ENCODE measurements at regions not wholly inside any gene's neighbourhood (a gene's known extent, or its start where the extent isn't known, plus 50 kb on each side); places are given as distances from the start of the nearest gene placed in this dataset.
"Not testable (repeated sequence)": the region's sequence is repeated elsewhere in the genome, so short reads cannot be mapped to it uniquely, and the experiment has no call there.

GRCh38 chr6:112931832-112932231, 584.7 kb downstream of the RFPL4B start:
- peak; percentile 18 for DNase-seq (ENCODE audit: low spot score)

DNA sequence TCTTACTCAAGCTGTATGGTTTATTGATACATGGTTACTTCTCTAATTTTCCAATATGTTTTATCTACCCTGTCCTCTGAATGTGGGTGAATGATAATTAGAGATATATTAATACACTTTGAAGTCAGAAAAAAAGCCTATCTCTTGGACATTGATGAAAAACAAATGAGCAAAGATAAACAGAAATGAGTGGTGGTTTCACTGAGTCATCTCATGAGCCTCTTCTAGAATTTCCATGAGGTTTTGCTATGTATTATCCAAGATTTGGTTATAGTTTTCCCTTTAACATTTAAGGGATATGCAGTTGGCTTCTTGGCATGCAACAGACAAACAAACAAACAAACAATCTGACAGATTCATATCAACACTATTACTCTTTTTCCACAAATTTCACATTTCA, 586.8 kb downstream of the RFPL4B start:
- DNase-seq (ENCODE audit: low spot score): no peak

DNA sequence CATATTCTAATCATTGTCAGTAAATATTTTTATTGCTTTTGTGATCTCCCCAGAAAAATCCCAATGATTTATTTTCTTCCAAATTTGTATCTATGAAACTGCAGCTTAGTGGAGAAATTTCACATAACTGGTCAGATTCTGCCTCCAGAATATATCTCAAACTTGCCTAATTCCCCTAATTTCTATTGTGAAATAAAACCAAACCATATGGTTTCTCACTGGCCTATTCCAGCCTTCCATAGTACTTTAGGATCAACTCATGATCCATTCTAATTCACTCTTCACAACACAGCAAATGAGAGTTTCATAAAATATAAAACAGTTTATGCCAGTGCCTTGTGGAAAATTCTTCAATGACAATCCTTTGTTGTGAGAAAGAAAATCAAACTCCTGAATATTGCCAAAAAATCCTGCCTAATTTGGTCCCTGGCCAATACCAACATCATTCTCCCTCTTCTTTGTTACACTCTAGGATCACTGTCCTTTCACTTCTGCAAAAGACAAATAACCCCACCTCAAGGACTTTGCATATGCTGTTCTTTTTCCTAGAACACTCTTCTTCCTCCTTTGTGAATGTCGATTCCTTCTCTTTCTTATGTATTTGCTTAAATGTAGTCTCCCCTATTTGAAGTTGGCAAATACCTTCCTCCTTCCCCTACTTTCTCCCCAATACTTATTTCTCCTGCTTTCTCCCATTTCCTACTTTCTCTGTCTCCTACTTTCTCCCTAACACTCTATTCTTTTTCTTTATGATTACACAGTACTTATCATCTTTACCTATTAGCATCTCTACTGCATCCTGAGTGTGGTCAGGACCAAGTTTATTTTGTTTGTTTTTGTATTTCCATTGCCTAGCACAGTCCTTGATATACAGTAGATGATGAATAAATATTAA, 587.5 kb downstream of the RFPL4B start:
- DNase-seq (ENCODE audit: low spot score): no peak

DNA sequence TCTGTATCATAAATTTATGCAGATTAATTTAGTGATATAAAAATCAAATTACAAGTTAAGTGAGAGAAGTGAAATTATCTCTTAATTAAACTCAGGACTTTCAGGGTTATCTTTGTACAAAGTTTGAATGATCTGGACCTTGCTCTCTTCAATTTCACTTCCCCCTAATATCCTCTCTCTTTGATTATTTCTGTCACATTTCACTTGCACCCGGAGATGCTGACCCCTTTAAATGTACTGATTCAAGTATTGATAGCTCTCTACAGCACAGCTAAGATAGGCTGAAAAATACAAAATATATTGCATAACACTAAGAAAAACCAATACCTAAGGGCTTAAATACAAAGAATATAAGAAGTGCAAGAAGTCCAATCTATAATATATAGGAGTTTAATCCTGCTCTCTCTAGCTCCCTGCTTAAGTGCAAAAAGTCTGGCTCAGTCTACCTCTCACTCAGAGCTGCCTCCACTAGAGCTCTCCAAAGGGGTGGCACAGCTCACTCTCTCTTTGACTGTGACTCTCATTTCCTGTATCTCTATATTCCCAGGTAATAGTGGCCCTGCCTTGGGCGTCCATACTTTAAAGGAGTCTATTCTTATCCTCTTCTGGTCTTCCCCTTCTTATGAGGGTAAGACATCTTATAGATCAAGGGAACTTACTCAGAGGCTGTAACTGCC, 588.4 kb downstream of the RFPL4B start:
- no peak for DNase-seq (ENCODE audit: low spot score)

DNA sequence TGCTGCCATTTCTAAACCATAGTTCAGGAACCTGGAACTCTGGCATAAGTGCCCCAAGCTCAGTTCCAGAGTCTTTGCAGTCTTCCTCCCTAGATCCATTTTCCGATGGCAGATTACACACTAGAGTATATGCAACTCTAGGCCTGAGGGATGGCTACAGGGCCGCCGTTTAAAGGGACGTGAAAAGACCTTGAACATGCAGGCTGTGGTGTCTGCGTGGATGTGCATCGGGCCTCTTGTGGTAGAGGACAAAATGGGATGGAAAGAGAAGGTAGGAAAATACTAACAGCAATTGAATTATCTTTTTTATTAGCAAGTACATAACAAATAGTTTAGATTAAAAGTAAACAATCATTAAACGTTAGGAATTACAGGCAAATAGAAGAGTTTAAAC, 588.9 kb downstream of the RFPL4B start:
- no peak for DNase-seq (ENCODE audit: low spot score)

- DNase-seq (ENCODE audit: low spot score): peak; percentile 53
Measured at GRCh38 chr6:112936504-112936903, 589.4 kb downstream of the RFPL4B start.

DNA sequence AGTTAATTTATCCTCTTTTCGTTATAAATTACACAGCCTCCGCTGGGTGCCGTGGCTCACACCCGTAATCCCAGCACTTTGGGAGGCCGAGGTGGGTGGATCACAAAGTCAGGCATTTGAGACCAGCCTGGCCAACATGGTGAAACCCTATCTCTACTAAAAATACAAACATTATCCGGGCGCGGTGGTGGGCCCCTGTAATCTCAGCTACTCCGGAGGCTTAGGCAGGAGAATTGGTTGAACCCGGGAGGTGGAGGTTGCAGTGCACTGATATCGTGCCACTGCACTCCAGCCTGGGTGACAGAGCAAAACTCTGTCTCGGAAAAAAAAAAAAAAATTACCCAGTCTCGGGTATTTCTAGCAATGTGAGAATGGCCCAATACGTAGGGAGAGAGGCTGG, 590.6 kb downstream of the RFPL4B start:
- not testable (repeated sequence) for DNase-seq (ENCODE audit: low spot score)

DNA sequence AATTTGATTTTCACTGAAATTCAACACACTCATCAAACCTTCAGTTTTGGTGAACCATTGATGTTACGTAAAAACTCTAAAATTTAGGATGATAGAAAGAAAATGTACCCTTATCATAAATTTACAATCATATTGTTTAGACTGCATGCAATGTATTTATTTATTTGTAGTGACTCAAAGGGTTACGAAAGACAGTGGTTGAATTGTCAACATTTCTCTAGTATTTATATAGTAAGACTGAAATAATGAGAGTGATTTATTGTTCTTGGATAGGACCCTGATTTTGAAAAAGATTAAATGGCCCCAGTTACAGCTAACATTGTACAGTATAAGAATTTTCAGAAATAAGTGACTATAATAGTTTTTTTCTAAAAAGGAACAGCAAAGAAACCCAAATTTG, 591.5 kb downstream of the RFPL4B start:
- no peak for DNase-seq (ENCODE audit: low spot score)

GRCh38 chr6:112939563-112939962, 592.4 kb downstream of the RFPL4B start:
- DNase-seq (ENCODE audit: low spot score): no peak

DNA sequence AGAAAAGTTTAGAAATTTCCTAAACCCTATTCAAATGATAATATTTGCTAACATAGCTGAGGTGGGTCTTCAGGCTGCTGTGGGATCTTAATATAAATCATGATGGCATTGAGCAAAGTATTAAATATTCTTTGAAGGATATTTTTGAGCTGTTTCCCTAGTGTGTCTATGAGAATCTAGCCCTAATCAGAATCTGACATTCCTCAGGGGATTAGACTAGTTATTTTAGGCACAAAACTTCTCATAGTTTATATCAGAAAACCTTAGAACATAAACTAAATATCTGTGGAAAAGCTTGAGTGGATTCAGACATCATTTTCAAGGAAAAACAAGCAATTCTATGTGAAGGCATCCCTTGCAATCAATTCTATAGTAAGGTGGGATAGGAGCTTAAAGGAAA, 594.5 kb downstream of the RFPL4B start:
- DNase-seq (ENCODE audit: low spot score): peak; percentile 49

DNA sequence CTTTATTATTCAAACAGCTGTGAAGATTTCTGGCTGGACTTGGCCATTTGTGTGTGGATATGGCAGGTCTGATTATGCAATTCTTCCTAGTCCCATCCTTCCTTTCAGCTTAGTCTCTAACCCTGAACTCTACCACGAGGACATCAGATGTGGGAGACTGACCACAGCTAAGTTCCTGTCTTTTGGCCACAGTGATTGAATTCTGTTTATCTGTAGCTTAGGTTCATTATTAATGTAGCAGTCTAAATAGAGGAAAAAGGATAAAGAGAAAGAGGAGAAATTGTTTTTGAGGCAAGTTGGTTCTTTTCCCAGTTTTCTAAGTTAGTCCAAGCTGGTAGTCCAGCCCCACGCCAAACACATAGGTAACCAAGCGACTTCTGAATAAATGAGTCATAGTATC, 598.9 kb downstream of the RFPL4B start:
- no peak for DNase-seq (ENCODE audit: low spot score)

- DNase-seq (ENCODE audit: low spot score): no peak
Measured at GRCh38 chr6:112947507-112947906, 600.4 kb downstream of the RFPL4B start.

GRCh38 chr6:112951829-112952228, 604.7 kb downstream of the RFPL4B start:
- no peak for DNase-seq (ENCODE audit: low spot score)

DNA sequence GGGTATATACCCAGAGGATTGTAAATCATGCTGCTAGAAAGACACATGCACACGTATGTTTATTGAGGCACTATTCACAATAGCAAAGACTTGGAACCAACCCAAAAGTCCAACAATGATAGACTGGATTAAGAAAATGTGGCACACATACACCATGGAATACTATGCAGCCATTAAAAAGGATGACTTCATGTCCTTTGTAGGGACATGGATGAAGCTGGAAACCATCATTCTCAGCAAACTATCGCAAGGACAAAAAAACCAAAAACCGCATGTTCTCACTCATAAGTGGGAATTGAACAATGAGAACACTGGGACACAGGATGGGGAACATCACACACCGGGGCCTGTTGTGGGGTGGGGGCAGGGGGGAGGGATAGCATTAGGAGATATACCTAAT, 608.6 kb downstream of the RFPL4B start:
- DNase-seq (ENCODE audit: low spot score): not testable (repeated sequence)

GRCh38 chr6:112956696-112957535, 609.8 kb downstream of the RFPL4B start:
- DNase-seq (ENCODE audit: low spot score): peak; percentile 96

GRCh38 chr6:112957536-112957916, 610.4 kb downstream of the RFPL4B start:
- peak; percentile 33 for DNase-seq (ENCODE audit: low spot score)

DNA sequence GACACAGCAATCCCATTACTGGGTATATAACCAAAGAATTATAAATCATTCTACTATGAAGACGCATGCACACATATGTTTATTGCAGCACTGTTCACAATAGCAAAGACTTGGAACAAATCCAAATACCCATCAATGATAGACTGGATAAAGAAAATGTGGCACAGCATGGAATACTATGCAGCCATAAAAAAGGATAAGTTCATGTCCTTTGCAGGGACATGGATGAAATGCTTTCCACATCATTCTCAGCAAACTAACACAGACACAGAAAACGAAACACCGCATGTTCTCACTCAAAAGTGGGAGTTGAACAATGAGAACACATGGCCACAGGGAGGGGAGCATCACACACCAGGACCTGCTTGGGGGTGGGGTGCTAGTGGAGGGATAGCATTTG, 613.0 kb downstream of the RFPL4B start:
- DNase-seq (ENCODE audit: low spot score): not testable (repeated sequence)

- no peak for DNase-seq (ENCODE audit: low spot score)
Measured at GRCh38 chr6:112967974-112968373, 620.8 kb downstream of the RFPL4B start.

- DNase-seq (ENCODE audit: low spot score): no peak
Measured at GRCh38 chr6:112971651-112972050, 624.5 kb downstream of the RFPL4B start.

GRCh38 chr6:112974931-112975330, 627.8 kb downstream of the RFPL4B start:
- DNase-seq (ENCODE audit: low spot score): not testable (repeated sequence)

DNA sequence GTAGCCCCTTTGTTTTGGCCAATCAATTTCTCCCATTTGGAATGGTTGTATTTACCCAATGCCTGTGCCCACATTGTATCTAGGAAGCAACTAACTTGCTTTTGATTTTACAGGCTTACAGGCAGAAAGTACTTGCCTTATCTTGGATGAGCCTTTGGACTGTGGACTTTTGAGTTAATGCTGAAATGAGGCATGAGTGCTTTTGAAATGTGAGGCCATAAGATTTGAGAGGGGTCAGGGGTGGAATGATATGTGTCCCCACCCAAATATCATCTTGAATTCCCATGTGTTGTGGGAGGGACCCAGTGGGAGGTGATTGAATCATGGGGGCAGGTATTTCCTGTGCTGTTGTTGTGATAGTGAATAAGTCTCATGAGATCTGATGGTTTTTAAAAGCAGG, 629.4 kb downstream of the RFPL4B start:
- DNase-seq (ENCODE audit: low spot score): not testable (repeated sequence)

GRCh38 chr6:112979830-112980229, 632.7 kb downstream of the RFPL4B start:
- peak; percentile 51 for DNase-seq (ENCODE audit: low spot score)

Data from umbilical cord (tissue), 1 donor.